DND-41 (cell line): ENCODE measurements at regions not wholly inside any gene's neighbourhood (a gene's known extent, or its start where the extent isn't known, plus 50 kb on each side); places are given as distances from the start of the nearest gene placed in this dataset.

Source experiments
- CTCF ChIP-seq: IDR thresholded peaks from 2 replicates; pipeline ENCODE4 v1.5.1; 2012; ENCODE audit warnings: borderline replicate concordance, low read length, moderate library complexity, mild to moderate bottlenecking; ENCODE audit not compliant: poor library complexity, severe bottlenecking; ENCODE audit errors: extremely low read depth
- EZH2 ChIP-seq: IDR thresholded peaks from 3 replicates; pipeline ENCODE4 v1.6.1; 2012; ENCODE audit warnings: borderline replicate concordance, low read depth, mild to moderate bottlenecking, moderate library complexity, low read length, inconsistent platforms; ENCODE audit not compliant: severe bottlenecking

GRCh38 chr22:47437636-47438035 lies 675.2 kb downstream of the TBC1D22A start:
- TF ChIP-seq CTCF (no peak), EZH2 (no peak)
